Loucy (cell line): ENCODE measurements at regions not wholly inside any gene's neighbourhood (a gene's known extent, or its start where the extent isn't known, plus 50 kb on each side); places are given as distances from the start of the nearest gene placed in this dataset.

Experiments used
- H2AFZ ChIP-seq: fragments of 200-600 bp; sonication (generic); 2 replicates; pipeline ENCODE4 v1.6.0; 2016; ENCODE audit warnings: antibody characterized with exemption, mild to moderate bottlenecking, low read length, moderate library complexity
- H3F3A ChIP-seq: fragments of 200-600 bp; 2 replicates; pipeline ENCODE4 v1.6.0; 2016; ENCODE audit warnings: antibody characterized with exemption, low read depth, mild to moderate bottlenecking
- H3K27me3 ChIP-seq: fragments of 200-600 bp; sonication (generic); 2 replicates; pipeline ENCODE4 v1.6.1; 2014; ENCODE audit warnings: low read length, mild to moderate bottlenecking; ENCODE audit not compliant: insufficient read depth, poor library complexity, severe bottlenecking
- H3K36me3 ChIP-seq: fragments of 200-600 bp; sonication (generic); 2 replicates; pipeline ENCODE4 v1.6.1; 2016; ENCODE audit warnings: low read length; ENCODE audit not compliant: insufficient read depth
- H3K4me1 ChIP-seq: fragments of 200-600 bp; sonication (generic); 2 replicates; pipeline ENCODE4 v1.5.1; 2014; ENCODE audit warnings: low read length, mild to moderate bottlenecking; ENCODE audit not compliant: insufficient read depth, poor library complexity, severe bottlenecking
- H3K4me2 ChIP-seq: fragments of 200-600 bp; sonication (generic); 2 replicates; pipeline ENCODE4 v1.6.0; 2014; ENCODE audit warnings: antibody characterized with exemption, low read length, low read depth, mild to moderate bottlenecking; ENCODE audit not compliant: poor library complexity, severe bottlenecking
- H3K4me3 ChIP-seq: fragments of 200-600 bp; sonication (generic); 2 replicates; pipeline ENCODE4 v1.5.1; 2014; ENCODE audit warnings: low read length, mild to moderate bottlenecking, mixed read lengths; ENCODE audit not compliant: poor library complexity, severe bottlenecking
- H3K79me2 ChIP-seq: fragments of 200-600 bp; sonication (generic); 2 replicates; pipeline ENCODE4 v1.6.1; 2014; ENCODE audit warnings: low read length; ENCODE audit not compliant: insufficient read depth
- H3K9ac ChIP-seq: fragments of 200-600 bp; sonication (generic); 2 replicates; pipeline ENCODE4 v1.6.0; 2014; ENCODE audit warnings: mild to moderate bottlenecking, low read depth, low read length, moderate library complexity; ENCODE audit not compliant: poor library complexity, severe bottlenecking
- H3K9me2 ChIP-seq: fragments of 200-600 bp; sonication (generic); replicated peaks from 2 replicates; pipeline ENCODE4 v1.6.1; 2016; ENCODE audit warnings: low read depth, low read length, mixed read lengths
- H3K9me3 ChIP-seq: fragments of 200-600 bp; sonication (generic); 2 replicates; pipeline ENCODE4 v1.6.1; 2014; ENCODE audit warnings: mild to moderate bottlenecking, antibody characterized with exemption, low read length, low read depth; ENCODE audit not compliant: insufficient read depth
- H4K20me1 ChIP-seq: fragments of 200-600 bp; sonication (generic); 2 replicates; pipeline ENCODE4 v1.6.0; 2014; ENCODE audit warnings: antibody characterized with exemption, low read length, mild to moderate bottlenecking; ENCODE audit not compliant: insufficient read depth, poor library complexity, severe bottlenecking
- EZH2phosphoT487 ChIP-seq: fragments of 200-600 bp; IDR thresholded peaks from 2 replicates; pipeline ENCODE4 v1.6.1; 2018; ENCODE audit warnings: antibody characterized with exemption, mild to moderate bottlenecking, moderate library complexity, borderline replicate concordance
- TF ChIP-seq, protein P1 (sequence below): fragments of 200-600 bp; sonication (generic); conservative IDR thresholded peaks from 2 replicates; pipeline ENCODE4 v1.5.1; 2014; ENCODE audit warnings: mild to moderate bottlenecking, antibody characterized with exemption, low read length

DNA sequence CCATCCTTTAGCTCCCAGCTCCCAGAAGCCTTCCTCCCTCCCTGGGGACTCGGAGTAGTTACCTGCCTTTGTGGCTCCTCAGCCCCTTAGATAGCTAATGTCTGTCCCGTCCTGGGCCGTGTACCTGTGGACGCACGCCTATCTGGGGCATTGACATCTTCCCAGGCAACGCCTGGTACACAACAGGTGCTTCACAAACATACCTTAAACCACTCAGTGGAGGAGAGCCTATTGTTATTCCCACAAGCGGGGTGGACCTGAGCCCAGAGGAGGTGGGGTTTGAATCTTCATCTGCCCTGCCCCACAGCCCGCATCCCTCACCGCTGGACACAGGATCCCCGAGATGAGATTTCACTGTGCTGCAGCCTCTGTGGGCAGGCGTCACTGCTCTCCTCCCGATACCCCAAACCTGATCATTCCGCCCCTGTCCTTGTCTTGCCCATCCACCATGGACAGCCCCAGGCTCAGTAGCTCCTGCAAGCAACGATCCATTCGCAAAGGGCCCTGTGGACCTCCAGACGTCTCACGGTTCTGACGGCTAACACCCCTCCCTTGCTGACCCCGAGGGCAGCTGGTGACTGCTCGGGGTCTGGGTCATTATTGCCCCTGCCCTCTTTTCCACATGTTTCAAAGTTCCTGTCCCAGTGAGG, 73.8 kb upstream of the SHISAL1 start:
- Histone ChIP-seq H3K9me3 (no peaks in the 10 kb centered on the region), H3K4me3 (no peak overlapping the region), H3K79me2 (no peaks in the 10 kb centered on the region), H3K36me3 (no peaks in the 10 kb centered on the region), H2AFZ (no peak overlapping the region), H3K27me3 (no peaks in the 10 kb centered on the region), H3K9me2 (no peaks in the 10 kb centered on the region), H4K20me1 (no peaks in the 10 kb centered on the region), H3F3A (no peaks in the 10 kb centered on the region), H3K9ac (no peak overlapping the region), H3K4me2 (no peak overlapping the region), H3K4me1 (no peaks in the 10 kb centered on the region)
- TF ChIP-seq, protein P1, sequence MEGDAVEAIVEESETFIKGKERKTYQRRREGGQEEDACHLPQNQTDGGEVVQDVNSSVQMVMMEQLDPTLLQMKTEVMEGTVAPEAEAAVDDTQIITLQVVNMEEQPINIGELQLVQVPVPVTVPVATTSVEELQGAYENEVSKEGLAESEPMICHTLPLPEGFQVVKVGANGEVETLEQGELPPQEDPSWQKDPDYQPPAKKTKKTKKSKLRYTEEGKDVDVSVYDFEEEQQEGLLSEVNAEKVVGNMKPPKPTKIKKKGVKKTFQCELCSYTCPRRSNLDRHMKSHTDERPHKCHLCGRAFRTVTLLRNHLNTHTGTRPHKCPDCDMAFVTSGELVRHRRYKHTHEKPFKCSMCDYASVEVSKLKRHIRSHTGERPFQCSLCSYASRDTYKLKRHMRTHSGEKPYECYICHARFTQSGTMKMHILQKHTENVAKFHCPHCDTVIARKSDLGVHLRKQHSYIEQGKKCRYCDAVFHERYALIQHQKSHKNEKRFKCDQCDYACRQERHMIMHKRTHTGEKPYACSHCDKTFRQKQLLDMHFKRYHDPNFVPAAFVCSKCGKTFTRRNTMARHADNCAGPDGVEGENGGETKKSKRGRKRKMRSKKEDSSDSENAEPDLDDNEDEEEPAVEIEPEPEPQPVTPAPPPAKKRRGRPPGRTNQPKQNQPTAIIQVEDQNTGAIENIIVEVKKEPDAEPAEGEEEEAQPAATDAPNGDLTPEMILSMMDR: no peak
- no peak for TF ChIP-seq EZH2phosphoT487

DNA sequence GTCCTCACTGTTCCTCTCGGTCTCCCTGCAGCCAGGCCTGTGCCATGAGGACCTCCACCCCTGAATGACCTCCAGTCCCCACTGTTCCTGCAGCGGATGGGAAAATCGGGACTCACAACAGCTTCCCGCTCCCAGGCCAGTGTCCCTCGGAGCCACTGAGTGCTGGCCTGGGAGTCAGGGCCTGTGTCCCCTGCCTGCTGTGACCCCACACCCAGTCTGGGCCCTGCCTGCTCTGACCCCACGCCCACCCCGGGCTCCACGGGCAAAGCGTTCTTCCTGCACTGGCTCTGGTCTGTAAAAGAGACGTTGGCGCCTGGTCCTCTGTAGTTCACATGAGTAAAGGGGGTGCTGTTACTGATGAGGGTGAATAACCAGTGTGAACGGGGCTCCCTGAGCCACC, 73.0 kb upstream of the SHISAL1 start:
- no peak for TF ChIP-seq EZH2phosphoT487
- TF ChIP-seq, protein P1: no peak
- Histone ChIP-seq H3K4me2 (no peak overlapping the region), H4K20me1 (no peaks in the 10 kb centered on the region), H3K4me3 (no peak overlapping the region), H3K4me1 (no peaks in the 10 kb centered on the region), H3K9me3 (no peaks in the 10 kb centered on the region), H3K79me2 (no peaks in the 10 kb centered on the region), H3K36me3 (no peaks in the 10 kb centered on the region), H2AFZ (no peak overlapping the region), H3F3A (no peaks in the 10 kb centered on the region), H3K9ac (no peak overlapping the region), H3K27me3 (no peaks in the 10 kb centered on the region), H3K9me2 (no peaks in the 10 kb centered on the region)

- Histone ChIP-seq H3K4me3 (no peak overlapping the region), H3K9me3 (no peaks in the 10 kb centered on the region), H4K20me1 (no peaks in the 10 kb centered on the region), H3K36me3 (no peaks in the 10 kb centered on the region), H3F3A (no peaks in the 10 kb centered on the region), H3K79me2 (no peaks in the 10 kb centered on the region), H3K9ac (no peak overlapping the region), H3K4me1 (no peaks in the 10 kb centered on the region), H2AFZ (no peak overlapping the region), H3K4me2 (no peak overlapping the region), H3K27me3 (no peaks in the 10 kb centered on the region), H3K9me2 (no peaks in the 10 kb centered on the region)
- no peak for TF ChIP-seq EZH2phosphoT487
- TF ChIP-seq, protein P1: no peak
Measured at GRCh38 chr22:44385296-44385610, 72.5 kb upstream of the SHISAL1 start.
